ENCODE measurements at regions not wholly inside any gene's neighbourhood (a gene's known extent, or its start where the extent isn't known, plus 50 kb on each side); places are given as distances from the start of the nearest gene placed in this dataset.

DNA sequence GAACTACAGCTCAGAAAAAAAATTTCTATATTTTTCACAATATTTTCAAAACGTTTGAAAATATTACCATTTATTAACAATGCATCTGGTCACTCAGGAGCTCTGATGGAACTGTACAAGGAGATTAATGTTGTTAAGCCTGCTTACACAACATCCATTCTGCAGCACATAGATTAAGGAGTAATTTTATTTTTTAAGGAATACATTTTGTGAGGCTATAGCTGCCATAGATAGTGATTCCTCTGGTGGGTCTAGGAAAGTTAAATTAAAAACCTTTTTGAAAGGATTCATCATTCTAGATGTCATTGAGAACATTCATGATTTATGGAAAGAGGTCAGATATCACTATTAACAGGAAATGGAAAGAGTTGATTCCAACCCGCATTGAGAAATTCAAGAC lies 196.9 kb downstream of the C3orf38 start:
- no peak for ATAC-seq (ENCODE audit: low read depth)
- H2BK5ac ChIP-seq (ENCODE audit: low read depth, low read length, poor library complexity, severe bottlenecking), result no peak overlapping the region
- dilution Hi-C loops (cut with HindIII; ENCODE audit: low sequenced_read_pairs, unreplicated experiment), result no loop called here

More for the DNA sequence above, 196.9 kb downstream of the C3orf38 start:
- no peaks in the 10 kb centered on the region for H3K9me1 ChIP-seq (ENCODE audit: insufficient read depth, low read length)
- no peak overlapping the region for H4K8ac ChIP-seq (ENCODE audit: low read depth in 2 of 2, low read length in 2 of 2)
- H3K56ac ChIP-seq (ENCODE audit: extremely low read depth, insufficient read depth, low read length), result no peak overlapping the region
- H3K9ac ChIP-seq (ENCODE audit: low read depth, low read length), result no peak overlapping the region
- no peaks in the 10 kb centered on the region for H3K79me1 ChIP-seq (ENCODE audit: low read depth in 1 of 2, low read length in 2 of 2)
- H4K5ac ChIP-seq (ENCODE audit: low read depth, low read length), result no peak overlapping the region
- no peak overlapping the region for H3K4me3 ChIP-seq (ENCODE audit: insufficient read depth, low read depth, low read length)
- no peak overlapping the region for H3K4ac ChIP-seq (ENCODE audit: low read depth, low read length)
- no peaks in the 10 kb centered on the region for H3K4me1 ChIP-seq (ENCODE audit: control insufficient read depth, insufficient read depth, low read length)
- H3K9me3 ChIP-seq (ENCODE audit: control insufficient read depth, insufficient read depth, low read length), result peaks cover 2% of the 10 kb centered on the region; the same call in 1 of the 2 replicates
- no peak overlapping the region for H2BK15ac ChIP-seq (ENCODE audit: low read depth, low read length)
- H3K36me3 ChIP-seq (ENCODE audit: control insufficient read depth, insufficient read depth, low read length), result no peaks in the 10 kb centered on the region
- no peak overlapping the region for H3K27ac ChIP-seq (ENCODE audit: insufficient read depth, low read length)
- H4K91ac ChIP-seq (ENCODE audit: insufficient read depth, low read depth, low read length), result no peak overlapping the region
- no TSS peak for BruUV-seq (replicated peaks)
- H2BK20ac ChIP-seq (ENCODE audit: low read depth, low read length), result no peak overlapping the region
- DNase-seq, result no peak
- no peak overlapping the region for H3K18ac ChIP-seq (ENCODE audit: low read depth, low read length)
- no peak overlapping the region for H2AFZ ChIP-seq (replicated peaks; ENCODE audit: low read length, poor library complexity)
- no peaks in the 10 kb centered on the region for H4K20me1 ChIP-seq (ENCODE audit: insufficient read depth, low read length)
- intact Hi-C loops (cut with micrococcal nuclease) (no loop called here), in situ Hi-C loops (cut with MboI; ENCODE audit: low sequenced_read_pairs) (no loop called here)
- no peak overlapping the region for H3K14ac ChIP-seq (replicated peaks; ENCODE audit: low read depth, low read length)
- ChIA-PET POLR2A (ENCODE audit: unreplicated experiment) (no interaction called here), CTCF (no interaction called here)
- H3K23ac ChIP-seq (ENCODE audit: low read depth, low read length), result no peak overlapping the region
- no peak overlapping the region for H2BK120ac ChIP-seq (ENCODE audit: low read depth, low read length)
- no peak overlapping the region for H2AK9ac ChIP-seq (replicated peaks; ENCODE audit: low read depth, low read length, poor library complexity)
- no peak for TF ChIP-seq RAD21 (IDR thresholded peaks at IDR 0.05; ENCODE audit: low read length)
- TF ChIP-seq CTCF (conservative IDR thresholded peaks at IDR 0.05; ENCODE audit: low read depth, low read length), result no peak
- TF ChIP-seq MXI1 (IDR thresholded peaks at IDR 0.05; ENCODE audit: borderline replicate concordance, low read depth, low read length), result no peak
- no peak for TF ChIP-seq SMC3 (IDR thresholded peaks at IDR 0.05; ENCODE audit: low read depth, low read length)
- no peak overlapping the region for H2AK5ac ChIP-seq (ENCODE audit: low read depth, low read length)
- no CpG with 5 or more reads among the region's 2 CpGs for WGBS, 2 experiments (ENCODE audit: extremely low coverage in 2 of 2, insufficient read length in 1 of 2)
- H3K27me3 ChIP-seq (ENCODE audit: control insufficient read depth, insufficient read depth, low read length), result no peaks in the 10 kb centered on the region
- no peak overlapping the region for H3K4me2 ChIP-seq (ENCODE audit: low read depth, low read length)

All from IMR-90 (cell line).